ENCODE measurements at regions not wholly inside any gene's neighbourhood (a gene's known extent, or its start where the extent isn't known, plus 50 kb on each side); places are given as distances from the start of the nearest gene placed in this dataset.

DNA sequence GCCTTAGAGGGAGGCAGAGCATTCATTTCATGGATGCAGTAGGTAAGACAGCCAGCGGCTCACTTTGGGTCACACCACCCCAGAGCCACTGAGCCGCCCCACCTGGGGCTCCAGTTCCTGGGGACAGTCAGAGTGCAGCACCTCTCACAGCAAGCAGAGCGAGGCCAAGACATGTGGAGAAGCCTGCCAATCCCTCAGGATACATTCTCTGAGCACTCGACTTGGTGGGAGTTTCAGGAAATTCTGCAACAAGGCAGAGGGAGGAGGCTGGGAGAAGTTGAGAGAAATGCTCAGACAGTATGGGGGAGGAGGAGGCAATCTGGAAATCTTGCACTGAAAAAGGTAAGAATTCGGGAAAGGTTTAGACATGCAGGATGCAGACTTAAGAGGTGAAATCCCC lies 60.8 kb upstream of the WLS start:
- DNase-seq (ENCODE audit: low spot score) = no peak

DNA sequence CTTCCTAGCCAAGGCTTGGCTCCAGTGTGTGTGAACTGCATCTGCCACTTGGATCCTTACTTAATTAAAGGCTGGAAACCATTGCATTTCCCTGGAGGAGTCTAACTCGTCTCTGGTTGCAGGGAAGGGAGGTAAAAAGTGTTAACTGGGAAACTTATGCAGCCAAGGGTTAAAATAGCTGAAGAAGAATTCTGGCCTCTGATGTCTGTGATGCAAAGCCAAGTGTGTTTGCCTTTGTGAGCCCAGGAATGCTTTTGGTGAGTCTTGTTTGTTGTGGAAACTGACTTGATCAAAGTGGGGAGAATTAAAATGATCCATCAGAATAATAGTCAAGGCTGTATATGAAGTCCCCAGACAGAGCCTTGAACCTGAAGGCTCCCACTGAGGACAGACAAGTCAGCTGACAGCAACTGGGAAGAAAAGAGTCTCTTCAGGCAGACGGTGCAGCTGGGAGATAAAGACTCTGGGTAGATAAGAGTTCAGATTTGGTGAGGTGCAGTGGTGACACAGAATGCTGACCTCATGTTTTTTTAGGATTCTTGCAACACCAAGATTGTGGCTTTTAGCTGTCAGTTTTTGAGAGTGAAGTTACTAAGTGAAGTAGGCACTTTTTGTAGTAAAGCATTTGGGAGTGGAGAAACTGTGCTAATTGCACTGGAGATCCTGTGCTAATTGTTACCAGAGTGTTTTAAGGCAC lies 59.5 kb upstream of the WLS start:
- DNase-seq (ENCODE audit: low spot score) = no peak

DNA sequence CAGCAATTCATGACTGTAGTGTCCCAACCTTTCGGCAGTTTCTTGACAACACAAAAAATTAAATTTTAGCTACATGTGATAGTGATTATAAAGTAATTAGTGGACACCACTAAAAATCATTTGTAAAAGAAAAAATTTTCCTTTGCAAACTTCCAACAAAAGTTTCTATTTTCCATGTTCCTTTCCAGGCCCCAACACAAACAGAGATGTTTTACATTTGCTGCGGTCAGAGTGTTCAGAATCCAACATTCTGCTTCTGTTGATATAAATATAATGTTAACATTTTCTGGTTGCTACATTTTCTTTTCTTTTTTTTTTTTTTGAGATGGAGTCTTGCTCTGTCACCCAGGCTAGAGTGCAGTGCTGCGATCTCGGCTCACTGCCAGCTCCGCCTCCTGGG lies 54.9 kb upstream of the WLS start:
- DNase-seq (ENCODE audit: low spot score) = no peak

DNA sequence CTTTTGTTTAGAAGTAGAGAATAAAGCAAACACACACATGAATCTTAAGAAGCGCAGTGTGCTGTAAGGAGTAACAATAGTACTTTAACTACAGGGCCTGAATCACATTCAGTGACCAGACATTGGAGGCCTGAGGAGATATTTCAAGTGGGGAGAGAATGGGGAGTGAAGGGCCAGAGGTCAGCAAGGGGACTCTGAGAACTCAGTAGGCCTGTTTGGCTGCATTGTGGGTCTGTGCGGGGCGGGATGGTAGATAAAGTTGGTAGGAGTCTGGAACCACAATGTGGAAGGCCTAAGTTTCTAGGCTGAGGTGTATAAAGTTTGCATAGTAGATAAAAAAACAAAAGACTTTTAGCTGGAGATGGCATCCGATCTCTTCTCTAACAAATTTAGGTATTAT lies 52.7 kb upstream of the WLS start:
- DNase-seq (ENCODE audit: low spot score) = no peak

DNA sequence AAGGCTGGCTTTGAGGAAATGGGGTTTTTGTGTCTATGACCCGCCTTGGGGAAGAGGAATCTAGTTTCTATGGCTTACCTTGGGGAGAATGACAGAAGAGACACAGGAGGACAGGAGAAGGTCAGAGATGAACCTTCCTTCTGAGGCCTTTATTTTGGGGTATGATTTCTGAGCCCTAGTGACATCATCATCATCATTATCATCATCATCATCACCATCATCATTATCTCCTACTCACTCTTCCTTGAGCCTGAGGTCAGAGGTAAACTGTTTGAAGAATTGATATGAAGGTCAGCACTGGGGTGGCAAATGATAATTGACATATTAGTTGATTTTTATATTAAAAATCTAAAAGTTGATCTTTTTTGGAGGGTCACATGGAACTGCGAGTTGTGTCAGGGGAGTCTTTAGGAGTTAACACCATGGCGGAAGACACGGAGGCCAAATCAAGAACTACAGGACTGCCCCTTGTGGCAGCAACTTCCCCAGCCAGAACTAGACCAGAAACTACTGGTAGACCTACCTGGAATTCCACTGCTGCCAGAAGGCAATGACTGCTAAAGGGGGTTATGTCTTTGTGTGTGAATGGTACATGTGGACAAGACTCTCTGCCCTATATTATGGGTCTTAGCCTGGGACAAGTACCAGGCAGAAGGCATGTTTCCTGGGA lies 49.8 kb upstream of the WLS start:
- no peak for DNase-seq (ENCODE audit: low spot score)
